Neural cell (in vitro differentiated cells): ENCODE measurements at regions not wholly inside any gene's neighbourhood (a gene's known extent, or its start where the extent isn't known, plus 50 kb on each side); places are given as distances from the start of the nearest gene placed in this dataset.

ENCODE experiments used
- H2AFZ ChIP-seq: fragments of 200-600, 300-800 bp; sonication (generic), shearing (Covaris generic); 2 replicates; pipeline ENCODE4 v1.6.0; 2014; ENCODE audit warnings: low read depth, mild to moderate bottlenecking, antibody characterized with exemption, low read length, moderate library complexity
- H3F3A ChIP-seq: fragments of 200-600 bp; shearing (Covaris generic); 2 replicates; pipeline ENCODE4 v1.6.1; 2016; ENCODE audit warnings: mild to moderate bottlenecking, moderate library complexity, mixed read lengths, antibody characterized with exemption, low read length; ENCODE audit not compliant: insufficient read depth, poor library complexity, severe bottlenecking
- H3K27ac ChIP-seq: fragments of 200-600, 300-800 bp; sonication (generic), shearing (Covaris generic); 2 replicates; pipeline ENCODE4 v1.5.1; 2014; ENCODE audit warnings: mild to moderate bottlenecking, low read length, moderate library complexity
- H3K27me3 ChIP-seq: fragments of 300-800, 200-600 bp; sonication (generic), shearing (Covaris generic); 2 replicates; pipeline ENCODE4 v1.6.0; 2014; ENCODE audit warnings: mild to moderate bottlenecking, low read depth, low read length, moderate library complexity; ENCODE audit not compliant: insufficient read depth
- H3K36me3 ChIP-seq: fragments of 300-800, 200-600 bp; sonication (generic), shearing (Covaris generic); 2 replicates; pipeline ENCODE4 v1.5.1; 2014; ENCODE audit warnings: mild to moderate bottlenecking, antibody characterized with exemption, low read length, moderate library complexity; ENCODE audit not compliant: insufficient read depth
- H3K4me2 ChIP-seq: fragments of 300-800, 200-600 bp; sonication (generic), shearing (Covaris generic); 2 replicates; pipeline ENCODE4 v1.6.0; 2014; ENCODE audit warnings: mild to moderate bottlenecking, low read length
- H3K4me3 ChIP-seq: fragments of 300-800, 200-600 bp; sonication (generic), shearing (Covaris generic); 2 replicates; pipeline ENCODE4 v1.5.1; 2014; ENCODE audit warnings: mild to moderate bottlenecking, low read length, moderate library complexity
- H3K79me2 ChIP-seq: fragments of 200-600 bp; shearing (Covaris generic); replicated peaks from 2 replicates; pipeline ENCODE4 v1.6.0; 2014; ENCODE audit warnings: mild to moderate bottlenecking, low read length, moderate library complexity; ENCODE audit not compliant: insufficient read depth
- H3K9ac ChIP-seq: fragments of 300-800, 200-600 bp; sonication (generic), shearing (Covaris generic); 2 replicates; pipeline ENCODE4 v1.6.1; 2016; ENCODE audit warnings: mild to moderate bottlenecking, low read length, mixed read lengths
- H3K9me2 ChIP-seq: fragments of 200-600 bp; shearing (Covaris generic); 2 replicates; pipeline ENCODE4 v1.6.1; 2016; ENCODE audit warnings: mild to moderate bottlenecking, low read length, mixed read lengths; ENCODE audit not compliant: insufficient read depth
- H3K9me3 ChIP-seq: fragments of 200-600, 300-800 bp; sonication (generic), shearing (Covaris generic); 2 replicates; pipeline ENCODE4 v1.6.1; 2016; ENCODE audit warnings: mild to moderate bottlenecking, mixed run types, low read length, moderate library complexity, mixed read lengths
- H4K20me1 ChIP-seq: fragments of 200-600 bp; shearing (Covaris generic); 2 replicates; pipeline ENCODE4 v1.6.1; 2016; ENCODE audit warnings: mild to moderate bottlenecking, mixed run types; ENCODE audit not compliant: insufficient read depth
- CTCF ChIP-seq: fragments of 450-650 bp; IDR thresholded peaks from 2 replicates; pipeline ENCODE4 v1.5.1; 2014; ENCODE audit warnings: antibody characterized with exemption, mild to moderate bottlenecking, moderate library complexity; ENCODE audit not compliant: poor library complexity, severe bottlenecking
- EP300 ChIP-seq: fragments of 450-650 bp; conservative IDR thresholded peaks from 2 replicates; pipeline ENCODE4 v1.6.1; 2014; ENCODE audit warnings: antibody characterized with exemption, mild to moderate bottlenecking, moderate library complexity; ENCODE audit not compliant: poor library complexity, severe bottlenecking
- EZH2 ChIP-seq: fragments of 200-600, 300-800 bp; shearing (Covaris generic), sonication (generic); IDR thresholded peaks from 2 replicates; pipeline ENCODE4 v1.6.1; 2014; ENCODE audit warnings: antibody characterized with exemption, low read length, borderline replicate concordance, mild to moderate bottlenecking; ENCODE audit not compliant: insufficient read depth, poor library complexity, severe bottlenecking
- MXI1 ChIP-seq: fragments of 450-650 bp; conservative IDR thresholded peaks from 2 replicates; pipeline ENCODE4 v1.6.1; 2014; ENCODE audit warnings: antibody characterized with exemption, mild to moderate bottlenecking; ENCODE audit not compliant: poor library complexity, severe bottlenecking
- POLR2AphosphoS5 ChIP-seq: IDR thresholded peaks from 2 replicates; pipeline ENCODE4 v1.6.1; 2012
- RAD21 ChIP-seq: fragments of 450-650 bp; conservative IDR thresholded peaks from 2 replicates; pipeline ENCODE4 v1.6.1; 2014; ENCODE audit warnings: antibody characterized with exemption, mild to moderate bottlenecking, moderate library complexity
- REST ChIP-seq: IDR thresholded peaks from 2 replicates; pipeline ENCODE4 v1.6.1; 2012; ENCODE audit warnings: borderline replicate concordance
- SMC3 ChIP-seq: fragments of 450-650 bp; conservative IDR thresholded peaks from 2 replicates; pipeline ENCODE4 v1.6.1; 2014; ENCODE audit warnings: antibody characterized with exemption, mild to moderate bottlenecking, moderate library complexity; ENCODE audit not compliant: poor library complexity
- TAF1 ChIP-seq: IDR thresholded peaks from 2 replicates; pipeline ENCODE4 v1.6.1; 2012; ENCODE audit warnings: low read depth

DNA sequence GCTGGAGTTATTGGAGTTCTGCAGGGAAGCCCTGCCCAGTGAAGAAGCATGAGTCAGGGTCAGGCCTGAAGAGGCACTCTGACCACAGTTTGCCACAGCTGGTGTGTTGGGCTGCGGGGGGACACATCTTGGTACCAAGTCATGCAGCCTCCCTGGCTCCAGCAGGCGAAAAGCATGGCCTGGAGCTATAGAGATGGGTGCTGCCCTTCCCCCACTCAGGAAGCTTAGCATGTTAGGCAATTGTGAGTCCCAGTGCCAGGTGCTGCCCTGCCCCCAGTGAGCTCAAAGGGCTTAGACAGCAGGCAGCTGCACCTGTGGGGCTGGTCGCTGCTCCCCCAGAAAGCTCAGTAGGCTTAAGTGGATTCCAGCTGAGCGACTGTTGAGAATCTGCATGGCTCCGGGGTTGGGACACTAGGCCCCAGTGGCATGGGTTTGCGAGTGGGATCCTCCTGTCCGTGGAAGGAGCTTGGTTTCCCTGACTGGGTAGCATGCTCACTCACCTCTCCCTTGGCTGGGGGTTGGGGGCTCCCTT is 755.5 kb downstream of the GLUD2 start:
- no peaks in the 10 kb centered on the region for H3K36me3 ChIP-seq
- no peak overlapping the region for H3K27ac ChIP-seq
- no peak overlapping the region for H3K4me3 ChIP-seq
- H3K27me3 ChIP-seq, result no peaks in the 10 kb centered on the region
- no peak overlapping the region for H2AFZ ChIP-seq
- no peak overlapping the region for H3K9ac ChIP-seq
- no peaks in the 10 kb centered on the region for H3K79me2 ChIP-seq
- no peaks in the 10 kb centered on the region for H3K9me2 ChIP-seq
- no peaks in the 10 kb centered on the region for H3F3A ChIP-seq
- TF ChIP-seq EZH2, result no peak
- TF ChIP-seq REST, result no peak
- TF ChIP-seq CTCF, result no peak
- no peak for TF ChIP-seq MXI1
- no peak for TF ChIP-seq SMC3
- TF ChIP-seq POLR2AphosphoS5, result no peak
- no peak for TF ChIP-seq EP300
- no peak for TF ChIP-seq TAF1
- no peak for TF ChIP-seq RAD21
- no peaks in the 10 kb centered on the region for H3K9me3 ChIP-seq
- H3K4me2 ChIP-seq, result no peak overlapping the region
- H4K20me1 ChIP-seq, result no peaks in the 10 kb centered on the region

DNA sequence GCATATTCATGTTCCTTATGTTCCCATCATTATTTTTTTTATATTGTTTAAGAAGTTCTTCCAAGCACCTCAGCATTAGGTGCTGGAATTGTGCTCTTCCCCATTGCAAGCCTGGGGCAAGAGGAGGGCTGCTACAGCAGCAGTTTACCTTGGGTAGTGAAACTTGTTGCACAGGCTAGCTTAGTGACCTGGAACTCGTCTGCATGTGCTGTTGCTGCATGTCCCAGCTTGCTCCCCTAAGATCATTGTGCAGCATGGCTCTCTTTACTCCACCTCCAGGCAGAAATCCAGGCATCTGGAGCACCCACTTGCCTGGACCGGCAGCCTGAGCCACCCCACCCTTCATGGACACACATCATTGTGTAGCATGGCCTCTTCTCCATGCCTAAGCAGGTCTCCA is 776.0 kb downstream of the GLUD2 start:
- no peaks in the 10 kb centered on the region for H3K27me3 ChIP-seq
- H3K27ac ChIP-seq, result no peak overlapping the region
- H3K4me2 ChIP-seq, result no peak overlapping the region

More for the DNA sequence above, 776.0 kb downstream of the GLUD2 start:
- Histone ChIP-seq H2AFZ (no peak overlapping the region), H4K20me1 (no peaks in the 10 kb centered on the region), H3K4me3 (no peak overlapping the region), H3K79me2 (no peaks in the 10 kb centered on the region), H3K9me2 (no peaks in the 10 kb centered on the region), H3K9me3 (no peaks in the 10 kb centered on the region), H3K36me3 (no peaks in the 10 kb centered on the region), H3F3A (no peaks in the 10 kb centered on the region), H3K9ac (no peak overlapping the region)
- TF ChIP-seq REST, result no peak
- TF ChIP-seq EP300, result no peak
- no peak for TF ChIP-seq RAD21
- TF ChIP-seq CTCF, result no peak
- no peak for TF ChIP-seq EZH2
- TF ChIP-seq SMC3, result no peak
- TF ChIP-seq TAF1, result no peak
